T-helper 2 cell treated with Interferon-gamma antibody and Interleukin-4, amounts not matched to agents 100 ng/mL and 5 ng/mL, for 36 hours (primary cell): ENCODE measurements at regions not wholly inside any gene's neighbourhood (a gene's known extent, or its start where the extent isn't known, plus 50 kb on each side); places are given as distances from the start of the nearest gene placed in this dataset.
"Not testable (repeated sequence)": the region's sequence is repeated elsewhere in the genome, so short reads cannot be mapped to it uniquely, and the experiment has no call there.

Source experiments
- intact Hi-C: fragments of 100-400 bp; cut with micrococcal nuclease; formaldehyde crosslinking; loops from one replicate; pipeline ENCODE4 v1.15.1; 2023

DNA sequence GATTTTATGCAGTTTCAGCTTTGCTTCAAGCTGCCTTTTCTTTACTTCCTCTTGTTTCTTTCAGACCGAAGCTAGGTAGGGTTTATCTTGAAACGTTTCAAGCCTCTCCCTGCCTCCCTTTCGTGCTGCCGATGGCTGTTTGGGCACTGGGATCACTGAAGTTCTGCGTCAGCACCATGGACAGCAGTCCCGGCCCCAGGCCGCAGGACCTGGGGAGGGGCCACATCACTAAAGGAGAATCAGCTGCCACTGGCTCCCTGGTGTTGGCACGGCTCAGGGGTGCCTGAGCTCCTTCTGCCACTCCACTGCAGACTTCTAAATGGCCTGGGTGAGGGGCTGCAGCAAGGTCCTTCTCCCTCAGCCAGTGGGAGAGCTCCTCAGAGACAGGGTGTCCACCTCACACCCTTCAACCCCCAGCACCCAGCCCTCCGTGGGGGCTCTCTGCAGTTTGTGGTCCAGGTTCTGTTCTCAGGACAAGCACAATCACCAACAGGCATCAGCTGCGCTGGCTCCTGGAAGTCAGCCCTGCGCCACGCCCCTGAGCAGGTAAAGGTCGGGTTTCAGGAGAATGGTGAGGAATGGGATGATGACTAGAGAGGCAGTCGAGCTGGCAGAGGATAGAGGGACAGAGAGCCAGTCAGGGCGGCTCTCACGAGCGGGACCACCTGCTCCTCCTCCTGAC lies 387.2 kb downstream of the TCERG1L start:
- intact Hi-C loops, result no loop called here

DNA sequence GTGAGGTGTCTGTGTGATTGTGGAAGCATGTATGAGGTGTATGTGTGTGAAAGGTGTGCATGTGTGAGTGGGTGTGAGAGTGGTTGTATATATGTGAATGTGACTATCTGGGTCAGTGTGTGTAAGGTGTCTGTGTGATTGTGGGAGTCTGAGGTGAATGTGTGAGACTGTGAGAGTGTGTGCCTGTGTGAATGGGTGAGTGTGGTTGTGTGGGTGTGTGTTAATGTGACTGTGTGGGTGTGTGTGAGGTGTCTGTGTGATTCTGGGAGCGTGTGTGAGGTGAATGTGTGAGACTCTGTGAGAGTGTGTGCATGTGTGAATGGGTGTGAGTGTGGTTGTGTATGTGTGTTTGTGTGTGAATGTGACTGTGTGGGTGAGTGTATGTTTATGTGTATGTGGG lies 385.1 kb downstream of the TCERG1L start:
- intact Hi-C loops, result no loop called here

DNA sequence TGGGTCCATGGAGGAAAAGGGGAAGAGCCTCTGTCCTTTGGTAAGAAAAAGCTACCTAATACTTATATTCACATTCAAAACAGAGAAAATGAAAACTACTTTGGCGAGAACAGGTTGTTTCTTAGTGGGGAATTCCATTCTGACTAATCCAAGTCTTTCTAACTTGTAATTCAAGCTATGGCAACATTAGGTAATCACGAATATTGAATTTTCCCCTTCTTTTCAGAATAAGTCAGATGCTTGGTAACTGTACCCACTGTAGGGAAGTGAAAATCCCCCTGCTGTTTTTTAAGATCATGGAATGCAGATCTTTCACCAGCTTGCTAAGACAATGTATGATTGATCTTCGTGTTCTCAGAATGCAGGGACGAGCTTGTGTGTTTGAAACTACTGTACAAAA lies 384.4 kb downstream of the TCERG1L start:
- intact Hi-C loops, result no loop called here

DNA sequence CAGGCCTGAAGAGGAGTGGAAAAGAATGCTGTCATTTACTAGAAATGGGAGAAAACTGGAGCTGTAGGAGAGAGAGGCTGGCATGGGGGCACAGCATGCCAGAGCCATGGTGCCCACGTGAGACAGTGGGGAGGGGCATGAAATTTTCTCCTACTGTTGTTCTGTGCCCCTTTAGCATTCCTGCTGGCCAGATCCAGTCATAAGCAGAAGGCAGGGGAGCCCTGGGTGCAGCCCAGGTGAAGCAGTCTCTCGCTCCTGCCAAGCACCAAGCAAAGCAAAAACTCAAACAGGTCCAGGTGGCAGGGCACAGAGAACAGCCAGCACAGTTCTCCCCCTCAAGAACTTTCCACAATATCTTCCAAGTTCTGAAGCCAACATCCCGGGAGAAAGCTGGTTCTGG lies 383.2 kb downstream of the TCERG1L start:
- intact Hi-C loops, result no loop called here

DNA sequence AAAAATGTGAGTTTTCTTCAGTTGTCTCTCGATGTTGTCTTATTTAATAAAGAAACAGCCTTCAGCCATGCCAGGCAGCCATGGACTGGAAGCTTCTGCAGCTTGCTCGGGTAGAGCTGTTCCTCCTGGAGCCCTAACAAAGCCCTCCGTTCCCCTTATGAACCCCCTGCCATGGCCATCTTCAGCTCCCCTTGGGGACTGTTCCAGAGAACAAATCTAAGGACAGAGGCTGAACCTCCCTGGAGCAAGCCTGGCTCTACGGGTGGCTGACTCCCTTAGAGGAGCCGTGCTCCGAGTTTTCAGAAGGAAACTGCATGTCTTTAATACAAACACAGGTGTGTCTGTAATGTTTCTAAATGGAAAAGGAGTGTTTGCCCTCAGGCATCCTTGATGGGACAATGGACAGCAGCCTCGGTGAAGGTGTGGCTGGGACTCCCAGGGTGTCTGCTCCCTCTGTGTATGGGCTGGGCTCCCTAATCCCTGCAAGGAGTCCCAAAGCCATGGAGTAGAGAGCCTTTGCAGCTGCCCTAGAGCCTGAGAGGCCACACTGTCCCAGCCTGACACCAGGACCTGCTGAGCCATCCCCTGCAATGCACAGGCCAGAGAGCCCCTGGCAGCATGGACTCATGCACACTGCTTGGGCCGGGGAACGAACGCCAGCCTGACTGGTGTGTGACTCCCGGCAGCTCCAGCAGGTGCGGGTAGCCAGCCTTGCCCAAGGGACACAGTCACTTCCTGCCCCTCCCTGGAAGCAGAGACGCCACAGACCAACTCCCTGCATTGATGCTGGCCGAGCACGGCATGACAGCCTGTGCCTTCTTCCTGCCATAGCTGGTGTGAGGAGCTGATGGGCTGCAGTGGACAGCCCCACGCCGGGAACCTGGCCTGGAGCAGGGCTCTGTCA lies 381.8 kb downstream of the TCERG1L start:
- intact Hi-C loops, result no loop called here

DNA sequence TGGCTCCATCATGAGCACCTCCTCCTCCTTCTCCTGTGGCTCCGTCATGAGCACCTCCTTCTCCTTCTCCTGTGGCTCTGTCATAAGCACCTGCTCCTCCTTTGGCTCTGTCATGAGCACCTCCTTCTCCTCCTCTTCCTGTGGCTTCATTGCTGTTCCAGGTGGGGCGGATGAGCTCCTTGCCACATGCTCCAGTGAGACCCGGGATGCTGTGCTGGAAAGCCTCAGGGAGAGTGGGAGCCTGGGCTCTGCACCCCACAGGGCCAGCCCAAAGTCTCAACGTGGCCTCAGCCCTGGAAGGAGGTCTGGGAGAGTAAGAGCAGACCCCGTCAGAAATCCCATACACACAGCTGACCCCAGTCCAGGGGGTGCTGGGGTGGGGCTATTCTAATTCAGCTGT lies 380.7 kb downstream of the TCERG1L start:
- intact Hi-C loops, result no loop called here

DNA sequence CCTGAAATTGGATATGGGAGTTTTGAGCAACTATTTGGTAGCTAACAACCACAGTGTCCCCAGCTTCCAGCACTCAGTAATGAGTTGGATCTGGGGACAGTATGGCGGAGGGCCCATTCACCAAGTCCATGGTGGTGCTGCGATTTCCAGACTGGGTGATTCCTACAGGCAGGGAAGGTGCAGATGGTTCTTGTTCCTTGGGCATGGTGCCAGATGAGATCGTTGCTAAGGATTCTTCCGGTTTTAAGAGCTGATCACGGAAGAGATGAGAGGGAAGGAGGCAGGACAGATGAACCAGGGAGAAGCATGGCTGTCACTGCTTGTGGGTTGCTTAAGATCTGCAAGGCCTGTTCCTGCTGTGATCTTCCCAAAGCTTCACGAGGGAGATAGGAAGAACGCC lies 380.3 kb downstream of the TCERG1L start:
- intact Hi-C loops, result no loop called here

DNA sequence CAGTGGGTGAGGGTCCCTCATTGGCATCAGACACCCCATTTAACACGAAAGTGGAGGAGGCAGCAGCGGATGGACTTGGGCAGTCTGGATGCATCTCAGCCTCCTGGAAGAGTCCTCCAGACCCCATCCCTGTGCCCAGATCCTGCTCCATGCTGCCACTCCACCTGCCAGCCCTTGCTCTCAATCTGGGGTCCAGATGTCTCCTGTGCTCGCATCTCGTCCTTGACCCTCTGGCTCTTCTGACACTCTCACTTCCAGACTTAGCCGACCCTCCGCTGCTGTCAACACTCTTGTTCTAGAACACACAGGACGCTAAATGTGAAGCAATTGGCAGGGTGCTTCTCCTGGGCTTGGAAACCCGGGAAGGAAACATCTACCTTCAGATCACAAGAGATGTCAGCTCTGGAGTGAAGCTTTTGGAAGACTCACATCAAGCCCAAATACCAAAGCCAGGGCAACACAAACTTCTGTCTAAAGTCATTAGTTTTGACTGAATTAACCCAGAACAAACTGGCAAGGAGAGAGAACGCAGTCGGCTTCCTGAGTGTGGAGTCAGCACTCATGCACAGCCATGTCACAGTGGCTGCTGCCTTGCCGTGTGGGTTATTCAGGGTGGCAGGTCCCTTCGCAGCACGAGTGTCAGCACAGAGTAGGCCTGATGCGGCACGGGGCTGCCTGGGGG lies 379.1 kb downstream of the TCERG1L start:
- intact Hi-C loops, result no loop called here

DNA sequence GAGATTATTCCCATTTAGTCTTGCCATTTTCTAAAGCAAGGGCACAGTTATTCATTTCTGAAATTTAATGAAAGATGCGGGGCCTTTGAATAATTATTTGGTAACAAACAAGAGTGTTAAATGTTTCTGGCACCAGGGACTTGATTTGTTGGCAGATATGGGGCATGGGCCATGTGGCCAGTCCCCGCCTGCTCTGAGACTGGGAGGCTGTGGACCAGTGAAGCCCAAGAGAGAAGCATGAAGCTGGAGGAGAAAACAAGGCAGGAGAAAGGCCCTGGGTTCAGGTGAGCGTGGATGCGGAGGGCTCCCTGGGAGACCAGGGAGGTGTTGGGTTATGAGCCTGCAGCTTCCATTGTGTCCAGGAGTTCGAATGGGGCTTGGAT lies 378.5 kb downstream of the TCERG1L start:
- intact Hi-C loops, result no loop called here

DNA sequence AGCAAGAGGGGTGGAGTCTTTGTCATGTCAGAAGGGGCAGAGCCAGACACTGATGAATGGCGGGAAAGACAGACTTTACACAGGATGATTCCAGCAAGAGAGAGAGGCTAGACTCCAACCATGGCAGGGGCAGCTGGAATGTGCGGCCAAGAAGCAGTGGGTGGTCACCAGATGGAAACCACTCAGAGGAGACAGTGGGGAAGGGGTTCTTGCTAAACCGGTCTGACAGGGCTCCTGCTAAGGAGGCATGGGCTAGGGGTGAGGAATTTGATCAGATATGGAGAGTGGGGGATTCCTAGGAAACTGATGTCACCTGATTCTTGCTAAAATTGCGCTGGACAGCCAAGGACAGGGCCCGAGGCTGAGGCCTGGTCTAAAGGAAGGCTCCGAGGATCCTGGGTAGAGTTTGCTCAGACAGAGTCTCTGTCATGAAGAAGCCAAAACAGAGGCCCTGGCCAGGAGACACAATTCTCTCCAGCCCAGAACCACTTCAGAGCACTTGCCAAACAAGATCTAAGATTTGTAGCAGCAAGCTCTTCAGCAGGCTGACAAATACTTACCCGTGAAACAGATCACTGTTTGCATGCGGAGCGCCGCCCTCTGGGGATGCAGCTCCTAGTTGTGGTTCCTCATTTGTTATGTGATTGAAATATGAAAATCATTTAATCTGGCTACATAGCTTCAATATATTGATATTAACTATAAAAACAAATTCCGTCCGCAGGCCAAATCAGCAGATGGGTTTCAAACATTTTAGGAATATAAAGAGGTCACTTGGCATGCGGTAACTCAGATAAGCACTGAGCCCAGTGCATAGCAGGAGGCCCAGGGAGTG lies 377.0 kb downstream of the TCERG1L start:
- intact Hi-C loops, result no loop called here

DNA sequence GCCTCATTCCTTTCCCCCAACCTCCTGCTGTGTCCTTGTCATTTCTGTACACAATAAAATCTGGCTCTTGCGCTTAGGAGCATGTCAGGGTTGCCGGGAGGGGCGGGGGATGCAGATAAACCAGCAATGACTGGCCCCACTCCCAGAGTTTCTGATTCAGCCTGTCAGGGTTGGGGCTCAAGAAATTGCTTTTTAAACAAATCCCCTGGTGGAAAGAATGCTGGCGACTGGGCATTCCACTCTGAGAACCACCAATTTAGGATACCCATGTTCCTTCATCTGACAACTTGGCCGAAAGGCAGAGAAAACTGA lies 376.4 kb downstream of the TCERG1L start:
- intact Hi-C loops, result no loop called here

DNA sequence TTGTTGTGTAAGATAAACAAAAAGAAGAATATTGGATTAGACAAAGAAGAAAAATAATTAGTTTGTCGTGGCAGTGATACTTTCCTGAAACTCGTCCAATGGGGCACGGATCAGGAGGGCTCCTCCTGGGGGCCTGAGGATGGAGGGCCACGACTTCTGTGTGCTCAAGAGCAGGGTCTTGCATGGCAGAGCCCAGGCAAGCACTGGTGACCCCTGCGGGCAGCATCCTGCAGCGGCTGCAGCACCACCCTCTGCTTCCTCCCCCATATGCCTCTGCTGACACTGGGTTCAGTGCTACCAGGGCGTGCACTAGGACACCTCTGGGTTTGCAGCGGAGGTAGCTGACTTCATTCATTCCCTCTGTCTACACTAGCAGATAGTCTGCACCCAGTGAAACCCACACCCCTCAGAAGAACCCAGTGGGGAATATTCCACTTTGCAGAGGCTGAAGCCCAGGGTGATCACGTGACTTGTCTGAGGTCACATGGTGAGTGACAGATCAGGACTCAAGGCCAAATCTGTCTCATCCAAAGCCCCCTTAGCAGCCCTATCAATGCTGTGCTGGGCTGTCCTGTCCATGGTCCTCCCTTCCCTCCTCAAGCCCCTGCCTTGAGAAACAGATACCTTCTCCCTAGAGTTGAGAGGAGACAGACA lies 375.5 kb downstream of the TCERG1L start:
- intact Hi-C loops, result no loop called here

DNA sequence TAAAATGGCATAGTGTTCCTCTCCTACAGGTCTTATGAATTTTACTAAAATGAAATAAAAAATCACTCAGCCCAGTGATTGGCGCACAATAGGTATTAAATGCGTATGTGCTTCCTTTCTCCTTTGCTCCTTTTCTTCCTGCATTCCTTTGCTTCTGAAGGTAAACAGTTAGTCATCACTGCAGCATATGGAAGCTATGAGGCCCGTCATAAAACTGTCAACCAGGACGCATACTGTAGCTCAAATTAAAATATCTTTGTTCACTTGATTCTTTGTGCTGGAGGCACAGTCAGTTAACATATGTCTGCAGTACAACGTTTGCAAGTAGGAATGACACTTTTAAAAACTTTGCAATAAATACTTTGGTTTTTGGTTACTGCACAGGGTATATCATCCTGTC lies 374.7 kb downstream of the TCERG1L start:
- intact Hi-C loops, result no loop called here

DNA sequence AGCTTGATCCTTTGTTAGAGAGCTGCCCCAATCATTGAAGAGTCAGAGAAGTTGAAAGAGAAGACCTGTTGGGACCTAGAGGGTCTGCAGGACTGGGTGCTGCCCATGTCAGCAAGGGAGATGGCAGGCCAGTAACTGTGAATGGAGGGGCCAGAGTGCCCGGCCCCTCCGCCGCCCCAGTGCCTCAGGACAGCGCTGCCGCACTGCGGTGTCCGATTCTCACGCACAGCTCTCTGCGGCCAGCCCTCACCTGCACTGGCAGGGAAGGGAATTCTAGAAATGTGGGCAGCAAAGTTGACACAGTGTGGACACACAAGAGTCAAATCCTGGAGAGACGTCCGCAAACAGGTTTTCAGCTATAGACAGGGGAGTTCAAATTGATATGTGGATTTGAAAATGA lies 373.5 kb downstream of the TCERG1L start:
- intact Hi-C loops, result no loop called here

DNA sequence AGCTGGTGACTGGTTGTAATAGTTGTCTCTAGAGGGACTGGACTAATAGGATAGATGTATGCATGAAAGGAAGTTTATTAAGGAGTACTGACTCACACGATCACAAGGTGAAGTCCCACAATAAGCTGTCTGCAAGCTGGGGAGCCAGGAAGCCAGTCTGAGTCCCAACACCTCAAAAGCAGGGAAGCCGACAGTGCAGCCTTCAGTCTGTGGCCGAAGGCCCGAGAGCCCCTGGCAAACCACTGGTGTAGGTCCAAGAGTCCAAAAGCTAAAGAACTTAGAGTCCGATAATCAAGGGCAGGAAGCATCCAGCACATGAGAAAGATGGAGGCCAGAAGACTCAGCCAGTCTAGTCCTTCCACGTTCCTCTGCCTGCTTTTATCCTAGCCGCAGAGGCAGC lies 372.6 kb downstream of the TCERG1L start:
- intact Hi-C loops, result not testable (repeated sequence)

DNA sequence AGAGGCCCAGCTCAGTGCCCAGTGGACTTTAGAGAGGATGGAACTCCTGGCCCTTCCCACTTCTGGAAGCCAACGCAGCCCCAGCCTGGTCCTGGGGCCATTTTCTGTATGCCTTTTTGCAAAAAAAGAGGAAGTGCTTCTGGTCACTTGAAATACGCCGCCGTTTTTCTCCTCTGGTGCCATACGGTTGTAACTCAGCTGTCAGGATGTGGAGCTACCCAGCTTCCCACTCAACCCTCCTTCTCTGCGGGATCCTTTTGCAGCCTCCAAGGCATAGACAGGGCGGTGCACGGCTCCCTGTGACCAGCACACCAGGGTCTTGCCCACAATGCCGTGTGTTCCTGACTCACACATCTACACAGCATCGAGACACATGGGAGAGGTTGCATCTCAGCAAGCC lies 369.6 kb downstream of the TCERG1L start:
- intact Hi-C loops, result no loop called here

DNA sequence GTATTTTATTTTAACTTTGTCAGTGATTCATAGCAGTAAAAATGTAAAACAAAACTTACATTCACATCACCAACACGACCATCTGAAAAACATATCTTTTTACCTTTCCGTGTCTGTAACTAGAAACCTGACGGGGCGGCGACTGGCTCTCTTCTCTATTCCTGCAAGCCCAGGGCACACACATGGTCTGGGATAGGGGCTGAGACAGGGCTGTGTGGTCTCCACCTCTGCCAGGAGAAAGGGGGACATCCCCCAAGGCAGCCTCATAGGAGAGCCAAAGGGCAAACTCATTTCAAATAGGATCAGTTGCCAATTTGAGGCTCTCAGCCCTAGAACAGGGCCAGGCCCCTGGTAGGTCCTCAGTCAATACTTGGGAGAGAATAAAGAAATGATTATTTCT lies 359.4 kb downstream of the TCERG1L start:
- intact Hi-C loops, result no loop called here

DNA sequence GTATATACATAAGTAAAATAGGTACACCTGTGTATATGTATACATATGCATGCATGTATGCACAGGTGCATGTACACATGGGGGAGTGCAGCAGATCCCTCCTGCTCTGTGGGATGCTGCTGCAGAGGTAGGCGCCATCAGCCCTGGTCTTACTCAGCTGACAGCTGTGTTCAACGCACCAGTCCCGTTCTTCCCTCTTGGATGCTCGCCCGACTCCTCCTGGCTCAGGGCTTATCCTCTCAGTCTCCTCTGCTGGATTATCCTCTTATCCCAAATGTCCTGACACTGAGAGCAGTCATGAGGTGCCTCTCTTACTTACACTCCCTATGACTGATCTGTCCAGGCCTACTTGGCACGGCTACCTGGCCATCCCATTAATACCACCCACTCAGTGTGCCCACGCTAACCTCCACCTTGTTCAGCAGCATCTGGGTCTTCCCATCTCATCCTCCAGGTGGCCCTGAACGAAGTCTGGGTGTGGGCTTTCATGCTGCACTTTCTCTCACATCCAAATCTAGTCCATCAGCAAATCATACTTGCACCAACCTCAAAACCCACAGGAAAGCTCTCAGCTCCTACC lies 357.1 kb downstream of the TCERG1L start:
- intact Hi-C loops, result no loop called here

DNA sequence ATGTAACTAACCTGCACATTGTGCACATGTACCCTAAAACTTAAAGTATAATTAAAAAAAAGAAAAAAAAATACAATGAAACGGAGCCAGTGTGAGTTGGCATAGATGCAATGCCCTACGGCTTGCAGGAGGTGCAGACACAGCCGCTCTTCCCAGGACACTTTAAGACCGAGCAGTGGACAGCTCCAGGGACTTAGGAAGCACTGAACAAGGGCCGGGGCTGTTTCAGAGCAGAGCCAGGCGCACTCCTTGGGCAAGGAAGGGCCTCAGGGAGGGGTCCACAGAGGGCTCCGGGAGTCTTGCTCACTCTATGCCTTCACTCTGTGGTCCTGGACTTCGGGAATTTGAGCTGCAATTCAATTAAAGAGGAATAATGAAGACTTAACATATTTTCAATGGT lies 355.3 kb downstream of the TCERG1L start:
- intact Hi-C loops, result no loop called here

DNA sequence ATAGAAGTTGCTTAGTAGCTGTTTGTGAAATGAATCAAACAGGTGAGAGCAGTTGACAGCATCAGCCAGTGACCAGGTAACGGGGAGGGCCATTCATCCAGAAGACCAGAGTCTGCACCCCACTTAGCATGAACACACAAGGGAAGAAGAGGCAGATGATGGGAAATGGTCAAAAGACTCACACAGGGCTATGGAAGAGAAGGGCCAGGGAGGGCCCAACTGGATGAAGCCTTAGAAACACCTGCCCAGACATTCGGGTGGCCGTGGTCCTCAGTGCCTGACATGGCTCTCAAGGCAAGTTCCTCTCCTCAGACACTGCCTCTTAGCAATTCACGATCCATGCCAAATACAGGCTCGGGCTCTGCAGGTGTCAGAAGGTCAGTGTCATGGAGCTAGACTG lies 354.1 kb downstream of the TCERG1L start:
- intact Hi-C loops, result no loop called here

DNA sequence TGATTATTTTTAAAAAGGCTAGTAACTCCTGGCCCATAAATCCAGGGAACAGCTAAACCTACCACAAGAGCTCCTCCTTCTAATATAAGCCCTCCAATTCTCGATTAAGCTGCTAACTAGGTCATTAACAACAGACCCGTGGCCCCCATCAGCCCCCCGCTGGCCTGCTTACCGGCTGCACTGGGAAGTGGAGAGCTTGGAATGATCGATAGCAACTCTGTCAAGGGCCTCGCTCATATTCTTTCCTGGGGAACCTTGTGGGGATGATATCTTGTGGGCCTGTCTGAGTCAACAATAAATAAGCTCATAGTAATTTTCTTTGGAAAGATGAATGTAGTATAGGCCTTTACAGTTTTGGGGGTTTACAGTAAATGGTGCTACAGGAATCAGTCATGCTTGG lies 353.5 kb downstream of the TCERG1L start:
- intact Hi-C loops, result no loop called here
